GM21717 (cell line): ENCODE measurements at regions not wholly inside any gene's neighbourhood (a gene's known extent, or its start where the extent isn't known, plus 50 kb on each side); places are given as distances from the start of the nearest gene placed in this dataset.

ENCODE experiments used
- ATAC-seq: cut with Tn5 transposase; IDR thresholded peaks from one replicate; pipeline ENCODE4 v1.9.1; 2021; ENCODE audit warnings: mild to moderate bottlenecking, moderate library complexity; ENCODE audit not compliant: unreplicated experiment

DNA sequence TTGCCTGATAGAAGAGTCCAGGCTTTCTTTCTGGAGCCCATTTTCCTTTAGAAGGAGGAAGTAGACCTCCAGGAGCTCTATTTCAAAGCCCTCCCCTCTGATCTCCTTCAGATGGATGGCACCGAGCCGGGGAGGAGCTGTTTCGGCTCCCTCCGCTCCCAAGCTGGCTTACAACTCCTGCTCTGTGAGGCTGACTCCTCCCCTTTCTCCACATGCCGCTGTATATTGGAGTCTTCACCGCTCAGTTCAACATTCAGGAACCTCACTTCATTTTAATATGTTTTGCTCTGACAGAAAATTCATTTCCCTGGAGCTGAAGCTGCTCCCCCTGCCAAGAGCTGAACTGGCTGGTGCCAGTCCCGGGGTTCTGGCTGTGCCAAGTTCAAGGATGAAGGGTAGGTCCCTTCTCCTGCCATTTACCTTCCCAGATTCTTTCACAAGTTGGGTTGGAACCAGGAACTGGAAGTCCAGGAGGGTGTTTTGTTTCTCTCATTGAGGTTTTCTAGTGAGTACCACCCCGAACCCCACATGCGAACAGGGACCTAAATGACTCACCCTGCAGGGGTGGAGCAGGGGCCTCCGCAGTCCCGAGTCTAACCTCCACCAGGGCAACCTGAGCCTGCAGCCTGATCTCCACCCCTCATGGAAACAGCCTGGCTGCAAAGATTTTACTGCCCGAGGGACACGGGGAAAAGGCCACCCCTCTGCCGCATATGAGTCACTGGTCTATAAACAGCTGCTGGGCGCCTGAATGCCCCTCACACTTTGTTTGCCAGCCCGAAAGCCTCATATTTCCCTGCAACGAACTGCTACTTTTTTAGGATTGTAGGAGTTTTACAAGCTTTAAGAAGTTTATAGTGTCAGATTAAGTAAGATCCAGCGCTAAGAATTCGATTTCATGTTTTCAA, 68.6 kb upstream of the FOXA2 start:
- ATAC-seq = no peak

DNA sequence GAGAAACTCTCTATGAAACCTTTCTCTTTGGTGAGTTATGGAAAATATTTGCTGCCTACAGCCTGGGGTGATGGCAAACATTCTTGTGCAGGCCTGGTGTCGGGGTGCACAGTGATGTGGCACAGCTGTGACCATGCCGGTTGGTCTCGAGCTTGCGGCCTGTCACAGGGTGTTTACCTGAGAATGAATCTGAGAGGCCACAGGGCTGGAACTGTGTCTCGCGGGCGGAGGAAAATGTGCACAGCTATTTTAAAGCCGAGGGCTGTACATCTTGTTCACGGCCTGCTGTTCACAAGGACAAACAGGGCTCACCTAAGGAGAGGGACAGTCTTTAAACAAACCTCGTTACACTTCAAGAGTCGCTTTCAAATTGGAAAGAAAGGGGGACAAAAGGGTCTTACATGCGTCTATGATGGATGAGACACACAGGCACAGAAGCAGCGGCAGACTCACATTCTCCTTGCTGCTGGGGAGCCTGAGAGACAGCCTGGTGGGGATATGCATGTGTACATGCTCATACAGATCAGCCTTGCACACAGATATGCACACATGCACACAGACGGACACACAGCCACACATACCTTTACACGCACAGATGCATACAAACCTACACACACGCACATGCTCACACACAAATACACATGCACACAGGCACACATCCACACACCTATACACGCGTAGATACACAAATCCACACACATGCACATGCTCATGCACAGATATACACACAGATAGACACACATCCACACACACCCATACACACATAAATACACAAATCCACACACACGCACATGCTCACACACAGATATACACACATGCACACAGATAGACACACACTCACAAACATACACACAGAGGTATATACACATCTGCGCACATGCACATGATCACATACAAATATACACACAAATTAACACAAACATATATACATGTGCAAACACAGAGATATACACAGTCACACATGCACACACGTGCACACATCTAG, 69.6 kb upstream of the FOXA2 start:
- ATAC-seq = no peak

DNA sequence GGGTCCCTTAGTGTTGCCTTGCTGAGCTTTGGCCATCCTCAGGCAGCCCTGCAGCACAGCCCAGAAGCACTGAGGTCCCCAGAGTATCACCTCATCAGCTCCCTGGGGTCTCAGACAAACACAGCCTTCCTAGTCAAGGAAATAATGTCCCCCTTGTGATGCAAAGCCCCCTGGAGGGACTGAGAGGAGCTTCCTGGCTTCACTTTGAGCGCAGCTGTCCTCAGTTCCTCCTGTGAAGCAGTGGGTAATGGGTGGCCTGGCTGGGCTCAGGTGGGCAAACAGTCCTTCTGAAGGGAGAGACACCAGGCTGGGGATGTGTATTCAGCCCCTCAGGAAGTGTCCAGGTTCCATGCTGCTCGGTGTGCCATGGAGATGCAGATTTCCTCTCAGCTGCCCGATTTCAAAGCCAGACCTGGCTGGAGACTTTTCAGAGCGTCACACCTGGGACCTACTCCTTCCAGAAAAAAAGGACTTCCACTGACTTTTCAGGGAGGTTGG, 79.2 kb upstream of the FOXA2 start:
- ATAC-seq = no peak

DNA sequence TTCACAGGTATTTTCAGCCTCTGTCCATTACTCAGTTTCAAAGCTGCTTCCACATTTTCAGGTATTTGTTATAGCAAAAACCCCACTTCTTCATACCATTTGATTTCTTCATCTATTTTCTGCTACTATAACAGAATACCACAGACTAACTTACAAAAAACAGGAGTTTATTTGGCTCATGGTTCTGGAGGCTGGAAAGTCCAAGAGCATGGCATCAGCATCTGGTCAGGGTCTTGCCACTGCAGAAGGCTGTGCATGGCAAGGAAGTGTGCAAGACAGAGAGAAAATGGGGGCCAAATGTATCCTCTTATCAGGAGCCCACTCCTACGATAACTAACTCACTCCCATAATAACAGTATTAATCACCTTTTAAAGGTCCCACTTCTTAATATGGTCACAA, 82.8 kb upstream of the FOXA2 start:
- no peak for ATAC-seq

DNA sequence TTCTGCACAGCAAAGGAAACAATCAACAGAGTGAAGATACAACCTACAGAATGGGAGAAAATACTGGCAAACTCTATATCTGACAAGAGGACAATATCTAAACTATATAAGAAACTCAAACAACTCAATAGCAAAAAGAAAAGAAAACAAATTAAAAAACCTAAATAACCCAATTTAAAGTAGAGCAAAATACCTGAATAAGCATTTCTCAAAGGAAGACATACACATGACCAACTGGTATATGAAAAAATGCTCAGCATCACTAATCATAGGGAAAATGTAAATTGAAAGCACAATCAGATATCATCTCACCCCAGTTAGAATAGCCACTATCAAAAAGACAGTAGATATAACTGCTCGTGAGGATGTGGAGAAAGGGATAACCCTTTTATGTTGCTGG, 87.8 kb upstream of the FOXA2 start:
- no peak for ATAC-seq

DNA sequence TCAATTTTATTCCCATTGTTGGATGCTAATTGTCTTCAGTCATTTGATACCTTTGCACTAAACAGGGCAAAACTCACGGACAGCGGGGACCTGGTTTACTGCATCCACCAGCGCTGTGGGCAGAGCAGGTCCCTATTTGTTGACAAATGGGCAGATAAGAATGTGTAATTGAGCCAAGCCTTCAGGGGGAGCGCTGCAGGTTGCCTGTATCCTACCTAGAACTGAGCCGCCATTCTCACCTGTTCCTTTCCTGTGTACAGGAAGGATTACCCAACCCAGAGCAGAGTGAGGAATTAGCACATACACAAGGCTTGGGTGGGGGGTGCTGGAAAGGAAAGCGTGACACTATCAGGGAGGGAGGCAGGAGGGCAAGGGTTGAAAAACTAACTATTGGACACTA, 89.1 kb upstream of the FOXA2 start:
- ATAC-seq = no peak

DNA sequence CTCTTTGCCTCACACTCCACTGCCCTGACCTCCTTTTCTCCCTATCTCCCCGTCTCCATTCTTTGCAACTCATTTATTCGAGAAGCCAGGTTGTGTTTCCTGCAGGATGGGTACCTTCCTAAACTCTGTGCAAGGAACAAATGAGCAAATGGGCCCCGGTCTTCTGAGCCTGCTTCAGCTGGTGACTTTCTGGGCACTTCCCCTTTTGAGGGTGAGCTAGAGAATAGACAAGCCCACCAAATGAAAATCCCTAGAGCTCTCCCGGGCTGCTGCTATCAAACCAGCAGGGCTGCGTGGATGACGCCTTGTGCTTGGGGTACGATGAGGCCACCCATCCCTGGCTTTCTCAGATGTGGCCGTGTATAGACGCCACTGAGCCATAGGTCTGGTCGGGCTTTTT, 91.0 kb upstream of the FOXA2 start:
- ATAC-seq = no peak

DNA sequence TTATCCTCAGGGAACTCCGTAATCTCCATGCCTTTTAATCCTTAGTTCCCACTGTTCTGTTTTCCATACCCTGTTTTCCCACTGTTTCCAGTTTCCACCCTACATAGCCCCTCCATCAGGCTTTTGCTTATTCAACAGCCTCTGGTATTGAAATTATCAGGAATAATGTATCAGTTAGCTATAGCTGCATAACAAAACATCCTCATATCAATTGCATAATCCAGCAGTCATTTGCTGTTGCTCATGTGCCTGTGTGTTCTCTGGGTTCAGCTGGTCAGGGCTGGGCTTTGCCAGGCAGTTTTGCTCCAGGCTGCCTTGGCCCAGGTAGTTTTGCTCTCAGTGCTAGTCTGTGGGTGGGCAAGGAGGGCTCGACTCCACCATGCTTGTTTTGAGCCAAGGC, 94.3 kb upstream of the FOXA2 start:
- no peak for ATAC-seq

DNA sequence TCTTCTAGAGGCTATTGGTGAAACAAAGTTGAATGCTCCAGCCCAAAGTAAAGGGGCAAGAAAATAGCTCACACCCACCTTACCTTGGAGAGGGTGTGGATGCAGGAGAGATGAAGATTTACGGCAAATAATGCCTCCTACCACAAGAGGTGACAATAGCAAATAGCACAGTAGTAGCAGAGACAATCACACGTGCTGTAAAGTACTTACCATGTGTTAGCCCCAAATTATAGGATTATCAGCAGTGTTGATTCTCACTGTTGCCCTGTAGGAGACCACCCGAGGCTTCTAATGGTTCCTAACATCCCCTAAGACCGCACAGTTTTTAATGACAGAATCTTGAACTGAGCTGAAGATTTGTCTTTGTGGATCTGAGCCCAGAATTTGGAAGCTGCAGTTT, 94.8 kb upstream of the FOXA2 start:
- no peak for ATAC-seq

DNA sequence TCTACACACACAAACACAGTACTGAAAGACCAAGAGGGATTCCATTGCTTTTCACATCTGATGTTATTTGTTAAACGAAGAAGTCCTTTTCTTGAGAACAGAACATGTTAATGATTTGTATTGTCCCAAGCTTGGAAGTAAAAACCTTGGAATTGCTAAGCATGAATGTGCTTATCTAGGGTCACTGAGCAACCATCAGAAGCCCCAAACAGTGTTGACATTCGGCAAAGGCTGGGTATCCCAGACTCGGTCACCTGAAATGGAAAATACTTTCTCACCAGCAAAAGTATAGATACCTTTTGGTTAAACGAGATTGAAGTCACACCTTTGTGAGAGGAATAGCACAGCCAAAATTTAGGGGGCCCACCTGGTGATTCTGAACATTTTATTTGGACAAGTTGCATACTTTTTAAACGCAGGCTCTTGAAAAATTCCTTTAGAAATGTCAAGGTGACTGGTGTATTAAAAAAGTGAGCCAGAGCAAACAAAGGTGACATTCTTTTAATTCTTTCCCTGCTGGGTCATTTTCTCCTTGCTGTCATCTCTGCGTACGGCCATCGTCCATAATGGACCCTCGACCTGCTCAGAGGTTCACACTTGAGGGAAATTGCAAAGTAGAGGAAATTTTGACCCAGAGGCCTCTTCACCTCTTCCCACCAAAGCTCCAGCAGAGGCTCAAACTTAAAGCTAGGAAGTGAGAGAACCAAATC, 95.8 kb upstream of the FOXA2 start:
- ATAC-seq = no peak

DNA sequence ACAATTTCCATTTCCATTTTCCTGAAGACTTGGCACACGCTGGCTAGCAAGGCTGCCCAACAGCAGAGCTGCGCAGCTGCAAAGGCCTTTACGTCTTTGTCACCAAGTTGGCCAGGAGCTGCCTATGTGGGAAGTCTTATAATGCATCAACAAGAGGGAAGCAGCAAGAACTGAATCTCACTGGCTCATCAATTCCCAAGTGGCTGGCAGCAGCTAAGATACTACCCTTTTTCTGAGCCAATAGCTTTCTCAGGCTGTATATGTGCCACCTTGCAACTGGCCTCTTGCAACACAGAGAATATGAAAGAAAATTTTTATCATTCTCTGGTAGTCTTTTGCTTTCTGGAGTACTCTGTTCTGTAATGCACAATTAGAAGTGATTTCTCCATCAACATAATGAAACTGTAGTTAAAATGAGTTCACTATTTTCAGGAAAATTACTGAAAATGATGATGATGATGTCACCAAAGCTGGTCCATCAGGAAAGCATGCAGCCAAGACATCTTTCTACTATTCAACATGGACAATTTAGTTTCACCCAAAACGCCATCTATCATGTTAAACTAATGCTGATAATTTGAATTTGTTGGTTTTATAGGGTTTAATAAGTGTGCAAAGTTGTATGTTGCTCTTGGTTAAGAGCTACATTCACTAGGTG, 97.3 kb upstream of the FOXA2 start:
- no peak for ATAC-seq

DNA sequence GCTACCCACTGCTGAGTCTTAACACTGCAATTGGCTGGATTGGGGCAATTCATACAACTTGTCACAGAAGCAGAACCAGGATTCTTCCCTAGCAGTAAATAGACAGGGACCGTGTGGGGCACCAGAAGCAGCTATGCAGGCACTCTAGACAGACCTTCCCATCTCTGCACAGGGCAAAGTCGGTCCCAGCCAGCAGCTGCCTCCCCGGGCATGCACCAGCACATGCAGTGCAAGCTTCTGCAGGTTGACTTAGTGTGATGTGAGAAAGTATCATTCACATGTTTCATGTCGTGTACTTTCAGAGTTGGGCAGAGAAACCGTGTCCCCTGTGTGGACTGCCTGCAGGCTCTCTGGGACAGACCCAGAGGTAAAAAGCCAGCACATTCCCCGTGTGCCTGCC, 98.0 kb upstream of the FOXA2 start:
- ATAC-seq = no peak

DNA sequence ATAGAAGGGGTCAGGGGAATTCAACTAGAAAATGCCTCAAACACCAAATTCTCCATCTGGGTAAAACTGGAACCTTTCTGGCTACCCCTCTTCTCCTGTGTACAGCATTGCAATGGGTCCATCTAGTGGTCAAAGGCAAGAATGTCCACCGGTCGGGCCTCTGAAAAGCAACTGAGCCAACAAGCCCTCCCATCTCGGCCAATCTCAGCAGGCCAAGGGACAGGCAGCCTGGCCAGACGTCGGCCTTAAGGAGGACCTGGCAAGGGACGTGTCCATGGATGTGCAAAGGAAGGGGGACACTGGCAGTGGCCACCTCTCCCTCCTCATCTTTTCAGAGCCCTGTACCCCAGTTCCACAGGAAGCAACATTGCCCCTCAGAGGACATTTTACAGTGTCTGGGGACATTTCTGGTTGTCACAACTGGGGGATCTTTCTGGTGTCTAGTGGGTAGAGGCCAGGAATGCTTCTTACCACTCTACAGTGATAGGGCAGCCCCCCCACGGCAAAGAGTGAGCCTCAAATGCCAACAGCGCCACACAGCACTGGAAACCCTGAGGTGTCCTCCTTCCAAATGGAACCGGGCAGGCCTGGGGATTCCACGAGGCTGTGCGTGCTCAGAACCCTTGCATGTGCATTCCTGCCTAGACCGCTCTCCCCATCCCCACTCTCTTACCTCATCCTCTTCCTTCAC, 99.8 kb upstream of the FOXA2 start:
- no peak for ATAC-seq

DNA sequence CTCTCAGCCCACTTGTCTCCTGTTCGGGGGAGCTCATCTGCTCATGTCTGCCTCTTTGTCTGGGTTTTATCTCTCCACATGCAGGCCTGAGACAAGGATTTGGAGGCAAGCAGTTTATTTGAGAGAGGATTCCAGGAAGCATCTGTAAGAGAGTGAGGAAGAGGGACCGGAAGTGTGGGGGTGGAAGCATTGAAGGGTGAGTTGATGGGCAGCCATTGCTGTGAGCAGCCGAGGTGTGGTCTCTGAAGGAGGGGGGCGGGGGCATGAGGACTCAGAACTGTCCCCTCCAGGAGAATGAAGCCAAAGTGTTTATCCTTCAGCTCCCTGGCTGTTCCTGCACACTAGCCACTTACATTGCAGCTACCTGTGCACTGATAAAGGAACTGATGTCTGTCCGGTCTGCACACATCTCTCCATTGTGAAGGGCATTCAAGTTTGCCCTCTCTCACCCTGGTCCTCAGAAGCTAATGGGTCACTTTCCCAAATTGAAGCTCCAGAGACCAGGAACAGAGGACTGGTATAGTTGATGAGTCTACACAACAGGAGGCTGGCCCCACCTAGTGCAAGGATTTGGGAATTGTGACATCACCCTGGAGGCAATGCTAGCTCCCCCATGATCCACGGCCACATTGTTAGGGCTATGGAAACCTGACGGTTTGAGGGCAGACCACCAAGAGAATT, 100.5 kb upstream of the FOXA2 start:
- no peak for ATAC-seq

DNA sequence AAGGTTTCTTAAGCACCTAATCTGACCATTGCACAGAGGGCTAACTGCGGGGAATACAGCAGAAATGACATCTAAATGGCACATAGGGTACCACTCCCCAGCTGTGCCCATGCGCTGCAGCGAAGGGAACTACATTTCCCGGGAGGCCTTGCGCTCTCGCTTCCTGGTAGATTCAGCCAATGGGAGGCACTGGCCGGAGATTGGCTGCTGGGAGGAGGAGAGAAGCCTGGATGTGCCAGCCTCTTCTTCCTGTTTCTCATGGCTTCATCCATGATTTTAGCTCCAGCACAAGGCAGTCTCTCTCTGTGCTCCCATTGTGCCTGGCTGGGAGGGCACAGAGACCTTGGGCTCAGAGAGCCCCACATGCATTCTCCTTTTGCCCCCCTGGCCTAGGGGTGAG, 101.7 kb upstream of the FOXA2 start:
- ATAC-seq = no peak

DNA sequence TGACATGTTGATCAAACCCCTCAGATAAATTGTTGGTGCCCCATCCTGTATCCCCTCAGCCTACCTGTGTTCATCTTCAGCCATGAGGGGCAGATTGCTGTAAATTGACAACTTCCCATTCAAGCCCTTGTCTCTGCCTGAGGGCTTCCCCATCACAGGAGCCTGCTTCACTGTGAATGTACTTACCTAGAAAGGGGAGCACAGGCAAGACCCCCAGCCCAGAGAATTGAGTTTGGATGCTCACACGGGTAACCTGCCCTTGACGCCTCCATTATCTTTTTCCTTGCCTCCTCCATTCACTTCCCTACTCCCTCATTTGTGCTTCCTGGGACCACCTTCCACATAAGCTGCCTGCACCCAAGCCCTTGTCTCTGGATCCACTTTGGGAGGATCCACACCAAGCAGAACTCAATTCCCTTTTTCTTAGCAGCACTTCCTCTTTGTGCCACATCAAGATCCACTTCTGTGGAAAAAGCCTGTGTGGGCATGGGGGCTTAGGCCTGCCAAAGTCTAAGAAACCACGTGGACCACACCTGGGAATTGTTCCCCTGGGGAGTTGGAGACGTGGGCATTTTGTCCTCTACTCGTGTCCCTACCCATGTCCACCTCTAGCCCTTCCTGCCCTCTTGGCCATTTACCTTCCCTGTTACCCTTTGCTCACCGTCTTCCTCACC, 103.4 kb upstream of the FOXA2 start:
- ATAC-seq = no peak

DNA sequence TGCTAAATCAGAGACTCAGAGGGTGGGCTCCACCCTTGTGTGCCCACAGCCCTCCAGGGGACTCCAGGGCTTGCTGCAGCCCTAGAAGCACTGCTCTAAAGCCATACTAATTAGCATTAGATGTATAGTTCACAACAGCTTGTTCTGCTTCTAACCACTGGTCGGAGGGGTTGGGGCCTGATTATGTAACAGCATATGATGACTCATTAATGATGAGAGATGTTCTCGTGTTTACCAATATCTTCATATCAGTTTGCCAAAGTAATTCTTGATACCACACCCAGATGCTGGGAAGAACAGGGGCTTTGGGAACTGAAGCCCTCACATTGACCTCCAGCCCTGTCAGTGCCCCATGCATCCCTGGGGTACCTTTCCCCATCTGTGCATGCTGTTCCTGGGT, 104.1 kb upstream of the FOXA2 start:
- no peak for ATAC-seq

DNA sequence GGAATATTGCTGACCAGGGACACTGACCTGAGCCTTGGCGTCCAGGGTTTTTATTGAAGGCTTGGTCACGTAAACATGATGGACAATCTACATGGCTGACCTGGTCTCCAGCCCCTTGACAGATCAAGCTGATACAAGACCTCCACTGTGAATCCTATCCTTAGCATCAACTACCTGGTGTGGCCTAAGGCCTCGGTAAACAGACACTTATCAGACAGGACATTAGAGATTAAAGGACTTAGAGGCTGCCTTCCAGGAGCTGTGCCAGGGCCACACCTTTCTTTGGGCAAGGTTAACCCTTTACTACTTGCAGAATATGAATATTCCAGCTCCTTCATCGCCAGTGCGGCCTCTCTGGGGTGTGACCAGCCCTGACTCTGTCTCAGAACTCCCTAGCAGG, 104.9 kb upstream of the FOXA2 start:
- no peak for ATAC-seq

DNA sequence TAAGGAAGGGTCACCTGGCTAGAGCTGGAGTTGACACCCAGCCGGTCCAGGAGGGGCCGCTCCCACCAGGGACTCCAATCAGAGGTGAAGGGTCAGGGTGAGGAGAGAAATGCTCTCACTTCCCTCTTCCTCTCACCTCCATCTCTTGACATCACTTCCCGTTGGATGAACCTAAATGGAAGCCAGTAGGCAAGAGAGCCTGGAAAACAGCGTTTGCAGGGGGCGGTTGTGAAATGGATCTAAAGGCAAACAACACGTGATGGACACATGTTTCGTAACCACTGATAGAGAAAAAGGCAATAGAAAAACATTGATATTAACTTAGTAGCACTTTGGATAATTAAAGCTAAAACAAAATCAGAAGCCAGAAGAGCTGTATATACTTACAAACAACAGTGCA, 105.6 kb upstream of the FOXA2 start:
- no peak for ATAC-seq
